SK-N-SH (cell line): ENCODE measurements at regions not wholly inside any gene's neighbourhood (a gene's known extent, or its start where the extent isn't known, plus 50 kb on each side); places are given as distances from the start of the nearest gene placed in this dataset.

Source experiments
- MXI1 ChIP-seq: IDR thresholded peaks from 2 replicates; pipeline ENCODE4 v1.6.1; 2012; ENCODE audit warnings: mild to moderate bottlenecking, low read depth, low read length, improper control_type of control experiment
- RCOR1 ChIP-seq: fragments of 150-350 bp; IDR thresholded peaks from 2 replicates; pipeline ENCODE4 v1.6.1; 2017; ENCODE audit warnings: antibody characterized with exemption, low read length
- RXRA ChIP-seq: IDR thresholded peaks from 2 replicates; pipeline ENCODE4 v1.4.0; 2012; ENCODE audit warnings: low read depth, mild to moderate bottlenecking, borderline replicate concordance
- TAF1 ChIP-seq: IDR thresholded peaks from 2 replicates; pipeline ENCODE4 v1.6.1; 2012; ENCODE audit warnings: low read depth, mild to moderate bottlenecking, low read length, moderate library complexity, borderline replicate concordance
- YY1 ChIP-seq: IDR thresholded peaks from 2 replicates; pipeline ENCODE4 v1.4.0; 2012; ENCODE audit warnings: low read depth, mild to moderate bottlenecking
- TF ChIP-seq, protein P1 (sequence below): fragments of 200-600 bp; sonication (generic); IDR thresholded peaks from 2 replicates; pipeline ENCODE4 v1.6.1; 2017; ENCODE audit warnings: antibody characterized with exemption, mild to moderate bottlenecking, moderate library complexity
- TF ChIP-seq, protein P2 (sequence below): IDR thresholded peaks from 2 replicates; pipeline ENCODE4 v1.4.0; 2012; ENCODE audit warnings: low read depth

DNA sequence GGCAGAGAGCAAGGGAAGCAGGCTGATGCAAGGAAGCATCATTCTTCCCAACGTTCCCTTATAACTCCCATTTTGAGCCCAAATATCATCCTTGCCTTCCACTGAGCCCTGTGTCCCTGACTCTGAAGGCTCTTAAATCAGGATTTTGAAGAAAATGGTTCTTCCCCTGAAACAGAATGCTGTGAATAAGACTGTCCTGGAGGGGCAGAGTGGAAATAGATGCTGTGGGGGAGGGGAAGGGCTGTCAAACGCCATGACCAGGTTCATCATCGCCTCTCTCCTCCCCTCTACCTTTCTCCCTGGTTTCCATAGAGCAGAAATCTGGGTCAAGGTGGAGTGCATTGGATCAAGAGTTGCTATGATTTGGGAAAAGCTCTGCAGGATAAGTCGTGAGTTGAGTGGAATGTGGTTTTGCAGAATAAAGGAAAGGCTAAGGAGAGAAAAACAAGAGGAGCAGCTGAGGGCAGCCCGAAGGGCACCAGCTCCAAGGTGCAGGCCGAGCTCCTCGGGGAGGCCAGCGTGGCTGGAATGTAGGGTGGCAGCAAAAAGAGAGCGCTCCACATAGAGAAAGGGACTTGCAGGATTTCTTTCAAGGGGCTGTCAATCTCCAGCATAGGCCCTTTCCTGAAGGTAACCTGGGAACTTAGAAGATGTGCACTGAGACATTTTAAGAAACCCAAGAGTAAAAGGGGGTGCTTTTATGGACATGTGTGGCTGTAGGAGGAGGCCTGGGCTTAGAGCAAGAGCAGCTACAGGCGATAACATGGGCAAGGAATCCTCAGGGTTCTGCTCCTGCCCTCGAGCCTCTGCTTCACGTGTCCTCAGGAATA, 120.8 kb upstream of the CDYL start:
- TF ChIP-seq, protein P1, sequence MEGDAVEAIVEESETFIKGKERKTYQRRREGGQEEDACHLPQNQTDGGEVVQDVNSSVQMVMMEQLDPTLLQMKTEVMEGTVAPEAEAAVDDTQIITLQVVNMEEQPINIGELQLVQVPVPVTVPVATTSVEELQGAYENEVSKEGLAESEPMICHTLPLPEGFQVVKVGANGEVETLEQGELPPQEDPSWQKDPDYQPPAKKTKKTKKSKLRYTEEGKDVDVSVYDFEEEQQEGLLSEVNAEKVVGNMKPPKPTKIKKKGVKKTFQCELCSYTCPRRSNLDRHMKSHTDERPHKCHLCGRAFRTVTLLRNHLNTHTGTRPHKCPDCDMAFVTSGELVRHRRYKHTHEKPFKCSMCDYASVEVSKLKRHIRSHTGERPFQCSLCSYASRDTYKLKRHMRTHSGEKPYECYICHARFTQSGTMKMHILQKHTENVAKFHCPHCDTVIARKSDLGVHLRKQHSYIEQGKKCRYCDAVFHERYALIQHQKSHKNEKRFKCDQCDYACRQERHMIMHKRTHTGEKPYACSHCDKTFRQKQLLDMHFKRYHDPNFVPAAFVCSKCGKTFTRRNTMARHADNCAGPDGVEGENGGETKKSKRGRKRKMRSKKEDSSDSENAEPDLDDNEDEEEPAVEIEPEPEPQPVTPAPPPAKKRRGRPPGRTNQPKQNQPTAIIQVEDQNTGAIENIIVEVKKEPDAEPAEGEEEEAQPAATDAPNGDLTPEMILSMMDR, result no peak
- TF ChIP-seq YY1 (no peak), RXRA (no peak), TAF1 (no peak), RCOR1 (no peak), MXI1 (no peak)
- TF ChIP-seq, protein P2, sequence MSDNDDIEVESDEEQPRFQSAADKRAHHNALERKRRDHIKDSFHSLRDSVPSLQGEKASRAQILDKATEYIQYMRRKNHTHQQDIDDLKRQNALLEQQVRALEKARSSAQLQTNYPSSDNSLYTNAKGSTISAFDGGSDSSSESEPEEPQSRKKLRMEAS, result no peak
